HG03520 (cell line): ENCODE measurements at regions not wholly inside any gene's neighbourhood (a gene's known extent, or its start where the extent isn't known, plus 50 kb on each side); places are given as distances from the start of the nearest gene placed in this dataset.

Experiments used
- ATAC-seq: cut with Tn5 transposase; IDR thresholded peaks from one replicate; pipeline ENCODE4 v1.9.1; 2021; ENCODE audit warnings: mild to moderate bottlenecking, moderate library complexity; ENCODE audit not compliant: unreplicated experiment

DNA sequence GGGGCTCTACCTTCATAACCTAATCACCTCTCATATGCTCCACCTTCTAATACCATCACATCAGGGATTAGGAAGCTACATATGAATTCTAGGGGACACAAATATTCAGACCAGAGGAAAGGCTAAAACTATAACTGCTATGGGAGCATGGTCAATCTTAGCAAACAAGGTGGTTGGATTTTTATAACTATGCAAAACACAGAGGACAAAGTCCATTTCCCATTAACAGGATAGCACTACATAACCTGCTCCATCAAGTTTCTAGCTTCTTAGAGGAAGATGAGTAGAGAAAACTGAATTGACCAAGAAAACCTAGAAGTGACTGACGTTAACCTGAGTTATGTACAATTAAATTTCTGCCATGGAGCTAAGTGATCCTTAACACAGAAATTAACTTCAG lies 398.6 kb downstream of the TBL1XR1 start:
- ATAC-seq: no peak

DNA sequence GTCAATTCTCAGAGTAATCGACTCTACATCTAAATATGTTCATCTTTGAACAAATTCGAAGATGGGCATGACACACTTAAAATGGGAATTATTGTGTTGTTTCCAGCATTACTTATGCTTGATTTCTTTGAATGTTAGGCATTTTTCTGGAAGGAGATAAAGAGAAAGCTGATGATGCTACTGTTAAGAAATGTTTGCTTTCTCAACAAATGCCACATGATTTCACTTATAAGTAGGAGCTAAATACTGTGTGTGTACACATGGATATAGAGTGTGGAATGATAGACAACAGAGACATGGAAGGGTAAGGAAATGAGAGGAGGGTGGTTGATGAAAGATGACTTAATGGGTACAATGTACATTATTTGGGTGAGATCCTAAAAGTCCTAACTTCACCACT lies 400.9 kb downstream of the TBL1XR1 start:
- ATAC-seq: no peak

DNA sequence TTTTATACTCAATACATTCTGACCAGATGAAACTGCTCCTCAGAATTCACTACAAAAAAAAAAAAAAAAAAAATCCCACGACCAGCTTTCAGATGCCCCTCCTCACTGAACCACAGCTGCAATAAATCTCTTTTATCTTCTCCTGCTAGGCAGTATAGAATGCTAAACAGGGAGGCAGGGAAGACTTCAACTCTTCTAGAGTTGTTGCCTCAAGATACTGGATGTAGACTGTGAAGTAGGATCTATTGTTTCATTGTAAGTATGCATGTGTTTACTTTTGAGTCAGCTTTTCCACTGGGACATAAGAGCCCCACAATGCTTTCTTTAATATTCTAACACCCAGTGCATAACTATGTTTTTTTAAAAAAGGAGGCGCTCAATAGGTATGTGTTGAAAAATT lies 401.4 kb downstream of the TBL1XR1 start:
- no peak for ATAC-seq

DNA sequence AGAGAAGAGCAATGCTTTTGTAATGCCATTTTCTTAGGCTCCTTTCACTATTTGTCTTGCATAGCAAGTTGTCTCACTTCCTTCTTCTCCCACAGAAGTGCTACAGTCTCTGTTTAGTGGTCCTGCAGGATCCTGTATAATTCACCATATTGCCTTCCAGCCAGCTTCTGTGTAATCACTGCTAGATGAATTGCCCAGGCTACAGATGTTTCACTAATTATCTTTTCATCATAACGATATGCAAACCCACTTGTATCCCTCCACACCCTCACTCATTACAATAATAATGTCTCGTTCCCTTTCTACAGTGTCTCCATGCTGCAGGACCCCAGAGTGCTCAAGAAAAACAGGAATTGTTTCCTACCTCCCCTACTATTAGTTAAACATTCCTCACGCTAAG lies 402.9 kb downstream of the TBL1XR1 start:
- no peak for ATAC-seq

DNA sequence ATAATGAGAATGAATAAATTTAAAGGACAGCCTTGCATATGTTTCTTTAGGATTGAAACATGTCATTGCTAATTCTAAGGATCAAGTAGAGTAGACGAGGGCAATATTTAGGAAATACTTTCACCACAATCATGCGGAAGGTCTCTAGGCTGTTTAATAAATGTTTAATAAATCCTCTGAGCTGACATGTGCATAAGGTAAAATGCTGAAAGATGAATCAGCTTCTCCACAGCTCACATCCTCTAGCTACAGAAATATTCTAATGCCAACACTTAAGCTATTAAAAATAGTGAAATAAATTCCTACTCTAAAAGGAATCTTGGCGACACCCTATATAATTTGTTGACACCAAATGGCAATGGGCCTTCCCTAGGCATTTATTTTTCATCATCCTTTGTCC lies 407.3 kb downstream of the TBL1XR1 start:
- ATAC-seq: no peak

DNA sequence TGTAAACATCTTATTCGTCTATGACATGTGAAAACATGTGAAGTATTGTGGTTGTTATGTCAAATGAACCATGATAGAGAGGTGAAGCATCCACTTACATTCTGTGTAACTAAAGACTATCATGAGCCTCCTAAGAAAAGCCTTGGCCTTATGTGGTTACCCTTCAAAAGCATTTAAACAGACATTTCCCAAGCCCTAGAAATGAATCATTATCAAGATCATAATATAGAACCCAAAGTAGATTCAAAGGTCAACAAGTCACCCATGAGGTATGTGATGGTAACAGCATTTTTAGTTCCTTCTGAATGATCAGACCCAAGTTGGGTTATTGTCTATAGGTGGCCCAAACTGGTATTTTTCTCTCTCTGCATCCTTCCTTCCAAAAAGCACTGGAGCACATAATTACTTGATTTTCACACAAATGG lies 408.0 kb downstream of the TBL1XR1 start:
- ATAC-seq: no peak

DNA sequence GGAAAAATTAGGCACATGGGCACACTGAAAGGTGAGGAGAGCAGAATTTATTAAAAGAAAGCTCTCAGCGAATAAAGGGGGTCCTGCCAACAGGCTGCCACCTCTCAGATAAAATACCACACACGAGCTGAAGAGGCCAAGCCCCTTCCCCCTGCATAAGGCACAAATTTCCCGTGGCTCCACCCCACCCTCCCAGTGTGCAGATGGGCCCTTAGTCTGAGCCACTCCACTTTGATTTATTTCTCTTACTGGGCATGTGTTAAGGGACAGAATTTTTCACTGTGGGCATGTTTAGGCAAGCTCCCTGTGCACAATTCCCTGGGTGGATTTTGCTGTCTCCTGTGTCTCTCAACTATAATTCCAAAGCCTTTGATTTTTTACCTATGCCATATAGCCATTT lies 409.8 kb downstream of the TBL1XR1 start:
- no peak for ATAC-seq

DNA sequence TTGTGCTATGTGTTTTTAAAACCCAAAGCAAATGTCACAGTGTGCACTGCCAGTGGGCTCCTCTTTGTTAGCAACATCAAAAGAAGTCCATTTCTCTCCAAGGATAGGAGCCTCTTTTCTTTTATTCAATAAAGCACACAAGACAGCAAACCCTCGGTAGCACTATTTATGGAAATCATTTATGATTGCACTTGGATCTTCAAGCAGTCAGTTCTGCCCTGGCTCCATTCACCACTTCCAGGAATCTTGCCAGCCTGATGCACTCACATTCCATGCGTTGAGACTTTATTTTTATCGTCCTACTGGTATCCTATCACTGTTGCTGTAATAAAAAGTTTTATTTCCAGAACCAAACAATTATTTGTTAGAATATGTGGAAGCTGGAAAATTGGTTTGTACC lies 412.1 kb downstream of the TBL1XR1 start:
- no peak for ATAC-seq

DNA sequence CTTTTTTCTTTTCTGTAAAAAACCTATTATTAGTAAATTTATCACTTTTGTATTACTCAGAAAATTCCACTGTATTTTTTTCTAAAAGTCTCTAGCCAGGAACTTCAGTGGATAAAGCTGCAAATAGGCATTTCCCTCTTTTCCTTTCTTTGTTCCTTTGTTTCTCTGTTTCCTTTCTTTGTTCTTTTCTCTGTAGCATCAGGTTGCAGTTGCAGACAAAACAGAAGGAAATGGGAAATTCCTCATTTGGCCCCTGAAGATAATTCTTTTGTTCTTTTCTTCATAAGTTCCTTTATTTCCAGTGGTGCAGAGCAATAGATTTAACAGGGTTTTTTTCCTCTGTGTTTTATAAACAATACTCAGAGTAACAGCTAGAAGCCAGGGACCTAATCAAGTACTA lies 416.5 kb downstream of the TBL1XR1 start:
- ATAC-seq: no peak

DNA sequence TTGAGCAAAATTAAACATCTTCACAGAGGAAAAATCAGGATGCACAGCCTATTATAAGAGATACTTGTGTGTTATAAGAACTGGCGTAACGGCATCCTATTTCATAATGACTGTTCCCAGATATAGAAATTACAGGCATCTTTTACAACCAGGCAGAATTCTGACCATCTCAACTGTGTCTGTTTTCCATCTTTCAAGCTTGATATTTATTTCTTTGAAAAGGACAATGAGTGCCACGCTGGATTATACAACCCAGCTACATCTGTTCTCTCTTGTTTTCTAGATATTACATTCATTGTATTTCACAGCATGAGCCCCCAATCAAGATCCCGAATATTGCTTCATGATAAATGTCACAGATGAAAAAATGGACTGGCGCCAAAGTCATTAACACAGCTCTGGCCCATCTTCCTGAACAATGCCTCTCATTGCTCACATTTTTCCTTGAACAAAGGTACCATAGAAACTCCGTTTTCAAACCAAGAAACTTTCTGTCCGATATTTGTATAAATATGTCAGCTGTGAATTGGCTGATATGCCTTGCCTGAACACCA lies 420.6 kb downstream of the TBL1XR1 start:
- no peak for ATAC-seq

DNA sequence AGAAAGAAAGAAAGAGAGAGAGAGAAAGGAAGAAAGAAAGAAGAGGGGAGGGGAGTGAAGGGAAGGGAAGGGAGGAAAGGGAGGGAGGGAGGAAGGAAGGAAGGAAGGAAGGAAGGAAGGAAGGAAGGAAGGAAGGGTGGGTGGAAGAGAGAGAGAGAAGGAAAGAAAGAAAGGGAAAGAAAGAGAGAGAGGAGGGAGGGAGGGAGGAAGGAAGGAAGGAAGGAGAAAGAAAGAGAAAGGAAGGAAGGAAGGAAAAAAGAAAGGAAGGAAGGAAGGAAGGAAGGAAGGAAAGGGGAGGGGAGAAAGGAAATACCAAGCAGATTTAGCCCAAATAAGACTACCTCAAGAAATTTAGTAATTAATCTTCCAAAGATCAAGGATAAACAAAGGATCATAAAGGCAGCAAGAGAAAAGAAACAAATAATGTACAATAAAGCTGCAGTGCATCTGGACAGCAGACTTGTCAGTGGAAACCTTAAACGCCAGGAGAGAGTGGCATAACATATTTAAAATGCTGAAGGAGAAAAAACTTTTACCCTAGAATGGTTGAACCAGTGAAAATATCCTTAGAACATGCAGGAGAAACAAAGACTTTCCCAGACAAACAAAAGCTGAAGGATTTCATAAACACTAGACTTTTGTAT lies 427.6 kb downstream of the TBL1XR1 start:
- no peak for ATAC-seq

DNA sequence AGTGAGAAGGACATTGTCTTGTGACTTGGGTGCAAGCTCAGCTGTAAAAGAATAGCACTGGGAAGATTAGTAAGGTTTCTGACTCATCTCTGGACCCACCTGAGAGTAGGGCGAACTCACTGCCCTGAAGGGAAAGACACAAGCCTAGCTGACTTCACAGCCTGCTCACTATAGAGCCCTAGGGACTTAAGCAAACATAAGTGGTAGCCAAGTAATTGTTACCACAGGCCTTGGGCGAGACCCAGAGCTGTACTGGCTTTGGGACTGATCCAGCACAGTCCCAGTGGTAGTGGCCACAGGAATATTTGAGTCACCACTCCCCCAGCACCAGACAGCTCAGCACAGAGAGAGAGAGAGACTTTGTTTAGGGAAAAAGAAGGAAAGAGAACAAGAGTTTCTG lies 429.9 kb downstream of the TBL1XR1 start:
- no peak for ATAC-seq

DNA sequence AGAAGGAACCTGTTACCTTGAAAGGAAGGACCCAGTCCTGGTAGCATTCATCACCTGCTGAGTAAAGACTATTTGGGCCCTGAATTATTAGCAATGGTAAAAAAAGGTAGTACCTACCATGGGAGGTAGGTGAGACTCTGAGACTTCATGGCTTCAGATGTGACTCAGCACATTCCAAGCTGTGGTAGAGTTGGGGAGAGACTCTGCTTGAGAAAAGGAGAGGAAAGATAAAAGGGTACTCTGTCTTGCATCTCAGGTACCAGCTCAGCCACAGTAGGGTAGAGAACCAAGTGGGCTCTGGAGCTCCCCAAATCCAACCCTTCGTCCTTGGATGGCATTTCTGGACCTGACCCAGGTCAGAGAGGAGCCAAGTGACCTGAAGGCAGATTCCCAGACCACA lies 430.4 kb downstream of the TBL1XR1 start:
- no peak for ATAC-seq

DNA sequence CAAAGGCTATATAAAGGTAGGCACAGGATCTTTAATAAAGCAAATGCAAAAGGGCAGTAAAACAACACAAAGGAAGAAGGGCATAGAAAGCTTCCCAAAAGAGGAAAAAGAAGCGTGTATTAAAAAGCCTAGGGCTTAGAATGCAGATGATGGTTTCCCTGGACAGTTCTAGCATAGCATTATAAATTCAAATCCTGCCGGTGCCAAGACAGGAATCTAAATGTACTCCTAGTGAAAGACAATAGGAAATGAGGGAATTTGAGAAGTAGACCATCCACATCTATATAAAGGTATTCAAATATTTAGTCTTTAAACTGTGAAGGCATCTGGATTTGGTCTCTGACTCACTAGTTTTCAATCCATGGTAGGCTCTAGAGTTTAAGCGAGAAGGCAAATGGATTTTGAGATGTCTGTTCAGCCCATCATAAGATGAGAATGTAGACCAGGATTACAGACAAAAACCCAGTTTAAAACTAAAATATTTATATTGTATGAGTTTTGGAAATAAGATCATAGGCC lies 431.8 kb downstream of the TBL1XR1 start:
- ATAC-seq: no peak

DNA sequence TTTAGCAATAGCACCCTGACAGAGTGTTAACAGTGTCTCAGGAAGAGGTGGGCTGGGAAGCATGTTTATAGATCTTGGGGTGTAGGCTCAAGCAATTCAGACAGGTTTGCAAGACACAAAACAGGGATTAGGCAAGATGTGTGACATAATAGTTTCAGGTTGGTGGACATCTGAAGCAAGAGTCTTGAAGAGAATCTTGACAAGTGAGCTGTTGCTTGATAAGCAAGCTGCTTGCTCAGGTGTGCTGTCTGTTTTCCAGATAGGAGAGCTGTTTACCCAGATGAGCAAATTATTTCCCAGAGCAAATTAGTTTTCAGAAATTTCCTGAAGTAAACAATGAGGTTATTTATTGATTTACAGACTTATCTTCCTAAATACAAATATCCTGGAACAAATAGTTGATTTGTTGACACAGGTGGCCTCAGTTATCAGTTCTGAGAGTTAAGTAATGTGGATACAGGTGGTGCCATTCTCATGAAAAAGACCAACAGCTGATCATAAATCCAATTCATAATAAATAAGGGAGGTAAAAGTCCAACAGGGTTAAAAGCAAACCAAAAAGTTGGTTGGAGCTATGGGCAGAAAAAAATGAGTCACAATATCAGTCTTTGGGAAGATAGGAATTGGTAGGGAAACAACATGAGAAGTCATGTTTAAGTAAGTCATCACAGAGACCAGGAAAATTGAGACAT lies 437.3 kb downstream of the TBL1XR1 start:
- no peak for ATAC-seq

DNA sequence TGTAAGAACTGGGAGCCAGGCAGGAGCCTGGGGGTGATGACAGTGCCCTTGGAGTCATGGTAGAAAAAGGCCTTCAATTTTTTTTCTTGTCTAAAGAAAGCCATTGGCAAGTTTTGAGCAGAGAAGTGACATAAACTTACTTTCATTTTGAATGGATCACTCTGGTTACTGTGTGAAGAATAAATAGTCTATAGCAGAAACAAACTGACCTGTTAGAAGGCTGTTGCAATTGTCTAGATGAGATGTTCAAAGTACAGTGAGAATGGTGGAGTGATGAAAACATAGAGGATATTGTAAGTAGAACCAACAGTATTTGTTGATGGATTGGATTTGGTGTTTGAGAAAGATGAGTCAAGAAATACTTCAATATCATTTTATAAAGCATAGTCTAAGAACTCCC lies 439.9 kb downstream of the TBL1XR1 start:
- ATAC-seq: no peak

DNA sequence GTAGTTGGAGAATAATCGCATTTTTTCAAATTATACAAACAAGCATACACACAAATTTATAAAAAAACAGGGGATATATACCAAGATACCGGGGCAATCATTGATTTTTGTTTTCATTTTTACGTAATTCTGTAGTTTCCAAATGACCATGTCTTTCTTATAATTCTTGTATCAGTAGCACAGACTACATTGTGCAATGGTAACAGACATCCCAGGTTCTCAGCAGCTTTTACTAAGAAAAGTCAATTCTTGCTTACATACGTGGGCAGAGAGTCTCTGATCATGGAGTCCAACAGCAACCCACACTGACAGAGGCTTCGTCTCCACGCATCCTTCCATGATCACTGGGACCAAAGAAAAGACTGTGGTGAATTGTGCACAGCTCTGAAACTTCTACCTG lies 441.3 kb downstream of the TBL1XR1 start:
- no peak for ATAC-seq

DNA sequence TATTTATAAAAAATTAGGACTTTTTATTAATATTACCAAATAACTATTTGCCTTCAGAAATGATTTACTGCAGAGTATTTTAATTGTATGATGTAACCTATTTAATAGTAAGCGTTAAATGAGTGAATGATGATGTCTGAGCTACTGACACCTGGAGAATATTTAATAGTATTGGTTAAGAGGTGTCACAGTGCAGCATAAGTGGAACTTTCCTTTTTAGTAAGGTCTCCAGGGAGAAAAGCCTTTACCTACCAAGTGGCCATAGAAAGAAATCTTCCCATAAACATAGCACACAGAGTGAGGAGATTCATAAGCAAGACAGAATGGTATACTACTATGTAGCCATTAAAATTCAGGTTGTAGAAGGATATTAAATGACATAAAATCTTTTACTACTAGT lies 441.7 kb downstream of the TBL1XR1 start:
- no peak for ATAC-seq

DNA sequence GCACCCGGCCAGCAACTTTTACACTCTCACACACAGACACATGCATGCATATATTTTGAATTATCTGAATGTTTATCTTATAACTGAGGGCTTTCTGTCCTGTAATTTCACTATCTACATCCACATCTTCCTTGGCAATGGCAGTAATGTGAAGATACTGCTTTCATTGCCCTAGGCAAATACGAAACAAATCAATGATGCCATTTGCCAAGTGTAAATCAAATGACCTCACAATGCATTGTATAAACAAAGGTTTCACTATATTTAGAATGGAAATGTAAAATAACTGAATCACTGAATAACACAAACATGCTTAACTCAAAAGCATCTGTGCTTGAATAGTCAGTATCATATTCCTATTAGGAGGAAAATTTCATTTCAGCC lies 455.6 kb downstream of the TBL1XR1 start:
- ATAC-seq: no peak

DNA sequence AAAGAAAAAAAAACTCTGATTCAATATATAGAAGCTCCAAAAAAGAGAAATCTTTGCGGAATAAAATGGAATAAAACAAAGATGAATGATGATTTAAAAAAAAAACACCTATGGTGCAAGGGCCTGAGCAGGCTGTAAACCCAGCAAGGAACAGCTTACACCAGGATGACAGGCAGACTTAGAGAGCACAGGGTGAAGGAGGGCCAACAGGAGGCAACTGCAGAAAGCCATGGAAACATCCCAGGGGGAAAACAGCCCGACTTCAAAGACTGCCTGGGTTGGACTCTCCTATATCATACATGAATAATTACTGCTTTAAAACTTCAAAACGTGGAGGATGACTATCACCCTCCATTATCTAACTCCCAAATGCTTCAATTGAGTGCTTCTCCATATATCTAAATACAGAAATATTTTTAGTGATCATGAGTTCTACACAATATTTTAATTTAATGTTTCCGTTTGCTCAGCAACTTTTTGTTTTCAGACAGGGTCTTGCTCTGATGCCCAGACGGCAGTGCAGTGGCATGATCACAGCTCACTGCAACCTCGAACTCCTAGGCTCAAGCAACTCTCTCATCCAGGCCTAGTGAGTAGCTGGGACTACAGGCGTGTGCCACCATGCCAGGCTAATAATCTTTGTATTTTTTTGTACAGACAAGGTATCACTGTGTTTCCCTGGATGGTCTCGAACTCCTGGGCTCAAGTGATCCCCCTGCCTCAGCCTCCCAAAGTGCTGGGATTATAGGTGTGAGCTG lies 456.2 kb downstream of the TBL1XR1 start:
- ATAC-seq: no peak

DNA sequence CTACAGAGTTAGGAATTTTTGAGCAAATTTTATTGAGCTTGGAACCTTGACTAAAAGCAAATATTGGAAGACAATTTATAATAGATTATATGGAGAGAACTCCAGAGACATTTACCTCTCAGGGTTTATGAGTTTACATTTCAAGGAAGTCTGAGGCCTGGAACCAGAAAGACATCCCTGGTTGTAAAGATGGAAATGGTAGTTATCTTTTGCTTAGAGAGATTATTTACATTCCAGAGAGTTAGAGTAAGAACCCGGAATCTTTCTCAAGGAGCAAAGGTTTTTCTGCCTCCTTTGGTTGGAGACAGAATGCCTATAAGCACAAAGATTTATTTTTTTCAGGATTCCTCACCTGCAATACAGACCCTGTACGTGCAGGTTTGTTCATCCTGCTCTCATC lies 458.1 kb downstream of the TBL1XR1 start:
- ATAC-seq: no peak
